ENCODE measurements at regions not wholly inside any gene's neighbourhood (a gene's known extent, or its start where the extent isn't known, plus 50 kb on each side); places are given as distances from the start of the nearest gene placed in this dataset.
"Not testable (repeated sequence)": the region's sequence is repeated elsewhere in the genome, so short reads cannot be mapped to it uniquely, and the experiment has no call there.

DNA sequence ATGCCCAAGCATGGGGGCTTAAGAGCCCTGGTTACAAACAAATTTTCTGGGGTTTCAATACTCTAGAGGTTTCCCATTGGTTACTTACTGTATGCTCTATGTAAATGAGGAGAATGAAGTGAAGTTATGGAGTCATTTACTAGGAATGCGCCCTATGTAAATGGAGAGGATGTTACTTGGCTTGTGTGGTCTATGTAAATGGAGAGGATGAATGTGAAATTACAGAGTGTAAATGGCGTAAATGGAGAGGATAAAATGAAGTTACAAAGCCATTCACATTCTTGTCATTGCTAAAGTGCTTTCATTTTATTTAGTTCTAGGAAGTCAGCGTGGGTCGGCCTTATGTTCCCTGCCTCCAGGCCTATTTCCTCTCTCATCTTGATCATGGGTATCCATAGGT is 810.5 kb upstream of the ADGRL3 start:
- no peak overlapping the region for H3K4me3 ChIP-seq
- no peak overlapping the region for H3K27ac ChIP-seq
- no peaks in the 10 kb centered on the region for H3K4me1 ChIP-seq (replicated peaks in 1 of 2)
- 11 to 96% (median 81%) methylated on average over 3 to 4 of the region's 4 CpGs; no CpG with 5 or more reads in 1 of the 10 experiments for WGBS, 10 experiments
- ATAC-seq (replicated peaks in 6 of 8): peak in 4 of 8 experiments; percentile 43 to 100 (median 86)
- in situ Hi-C loops (cut with MboI; ENCODE audit: low pct_unique_long_range_greater_than_20kb in 2 of 9, low sequenced_read_pairs in 9 of 9, unreplicated experiment in 9 of 9): no loop called here

- ATAC-seq (replicated peaks in 6 of 8): peak in 1 of 8 experiments; percentile 27
- 11 to 100% (median 87%) methylated on average over 1 to 4 of the region's 5 CpGs for WGBS, 10 experiments
- in situ Hi-C loops (cut with MboI; ENCODE audit: low pct_unique_long_range_greater_than_20kb in 2 of 9, low sequenced_read_pairs in 9 of 9, unreplicated experiment in 9 of 9): no loop called here
Measured at GRCh38 chr4:60396341-60397049, 803.6 kb upstream of the ADGRL3 start.

GRCh38 chr4:60400593-60400992 is 799.5 kb upstream of the ADGRL3 start:
- in situ Hi-C loops (cut with MboI; ENCODE audit: low pct_unique_long_range_greater_than_20kb in 2 of 9, low sequenced_read_pairs in 9 of 9, unreplicated experiment in 9 of 9): no loop called here
- Histone ChIP-seq H3K4me1 (replicated peaks in 1 of 2) (peaks cover 0 to 9% of the 10 kb centered on the region in 2 donors), H3K27ac (no peak overlapping the region), H3K4me3 (no peak overlapping the region)
- WGBS, 10 experiments: 0 to 94% (median 67%) methylated on average over 1 to 2 of the region's 2 CpGs; no CpG with 5 or more reads in 1 of the 10 experiments
- ATAC-seq (replicated peaks in 6 of 8): no peak

More at GRCh38 chr4:60396341-60397049, 803.6 kb upstream of the ADGRL3 start:
- no peak overlapping the region for H3K27ac ChIP-seq
- H3K4me1 ChIP-seq (replicated peaks in 1 of 2): no peaks in the 10 kb centered on the region
- no peak overlapping the region for H3K4me3 ChIP-seq

- ATAC-seq (replicated peaks in 6 of 8): peak in 5 of 8 experiments; percentile 44 to 94 (median 87)
- 0 to 17% (median 0%) methylated on average over 1 of the region's 1 CpG; no CpG with 5 or more reads in 4 of the 10 experiments for WGBS, 10 experiments
- H3K4me3 ChIP-seq: no peak overlapping the region
- peaks cover 0 to 15% of the 10 kb centered on the region in 2 donors for H3K4me1 ChIP-seq (replicated peaks in 1 of 2)
- in situ Hi-C loops (cut with MboI; ENCODE audit: low pct_unique_long_range_greater_than_20kb in 2 of 9, low sequenced_read_pairs in 9 of 9, unreplicated experiment in 9 of 9): no loop called here
- no peak overlapping the region for H3K27ac ChIP-seq
Measured at GRCh38 chr4:60404027-60404426, 796.1 kb upstream of the ADGRL3 start.

- WGBS, 10 experiments: 0 to 83% (median 38%) methylated on average over 1 to 3 of the region's 4 CpGs; no CpG with 5 or more reads in 4 of the 10 experiments
- peak in 1 of 8 experiments; percentile 27 for ATAC-seq (replicated peaks in 6 of 8)
Measured at GRCh38 chr4:60422439-60422838, 777.7 kb upstream of the ADGRL3 start.

GRCh38 chr4:60423573-60424184 is 776.4 kb upstream of the ADGRL3 start:
- H3K4me1 ChIP-seq (replicated peaks in 1 of 2); H3K27ac ChIP-seq; ATAC-seq (replicated peaks in 6 of 8); in situ Hi-C loops (cut with MboI; ENCODE audit: low pct_unique_long_range_greater_than_20kb in 2 of 9, low sequenced_read_pairs in 9 of 9, unreplicated experiment in 9 of 9); H3K4me3 ChIP-seq: not testable (repeated sequence)

More at GRCh38 chr4:60422439-60422838, 777.7 kb upstream of the ADGRL3 start:
- Histone ChIP-seq H3K27ac (no peak overlapping the region), H3K4me3 (no peak overlapping the region), H3K4me1 (replicated peaks in 1 of 2) (no peaks in the 10 kb centered on the region)
- in situ Hi-C loops (cut with MboI; ENCODE audit: low pct_unique_long_range_greater_than_20kb in 2 of 9, low sequenced_read_pairs in 9 of 9, unreplicated experiment in 9 of 9): no loop called here

DNA sequence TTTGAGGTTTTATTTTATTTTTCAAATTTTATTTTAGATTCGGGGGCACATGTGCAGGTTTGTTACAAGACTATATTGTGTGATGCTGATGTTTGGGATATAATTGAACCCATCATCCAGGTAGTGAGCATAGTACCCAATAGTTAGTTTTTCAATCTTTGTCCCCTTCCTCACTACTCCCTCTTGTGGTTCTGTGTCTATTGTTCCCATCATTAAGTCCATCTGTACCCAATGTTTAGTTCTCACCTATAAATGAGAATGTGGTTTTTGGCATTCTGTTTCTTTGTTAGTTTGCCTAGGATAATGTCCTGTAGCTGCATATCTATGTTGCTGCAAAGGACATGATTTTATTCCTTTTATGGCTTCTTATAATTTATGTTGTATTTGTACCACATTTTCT is 767.2 kb upstream of the ADGRL3 start:
- Histone ChIP-seq H3K27ac (no peak overlapping the region), H3K4me3 (no peak overlapping the region), H3K4me1 (replicated peaks in 1 of 2) (no peaks in the 10 kb centered on the region)
- ATAC-seq (replicated peaks in 6 of 8): no peak
- WGBS, 10 experiments: 0 to 100% (median 57%) methylated on average over 1 of the region's 1 CpG; no CpG with 5 or more reads in 1 of the 10 experiments
- in situ Hi-C loops (cut with MboI; ENCODE audit: low pct_unique_long_range_greater_than_20kb in 2 of 9, low sequenced_read_pairs in 9 of 9, unreplicated experiment in 9 of 9): no loop called here

DNA sequence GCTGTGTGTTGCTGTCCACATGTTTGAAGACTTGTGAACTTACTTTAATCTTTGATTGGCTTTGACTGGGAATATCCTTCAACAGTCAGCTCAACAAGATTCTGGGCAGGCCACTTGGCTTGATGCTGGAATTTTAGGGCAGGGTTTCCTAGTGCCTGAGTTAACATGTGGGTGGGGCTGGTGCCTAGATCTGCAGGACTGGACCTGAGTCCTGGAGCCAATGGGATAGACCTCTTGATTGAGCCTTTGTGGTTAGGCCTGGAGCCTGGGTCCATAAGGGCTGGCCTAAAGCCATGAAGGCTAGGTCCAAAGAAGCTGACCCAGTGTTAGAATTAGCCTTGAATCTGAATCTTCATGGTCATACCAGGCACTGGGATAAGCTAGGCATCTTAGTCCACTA is 757.1 kb upstream of the ADGRL3 start:
- no peak overlapping the region for H3K4me3 ChIP-seq
- H3K27ac ChIP-seq: no peak overlapping the region
- ATAC-seq (replicated peaks in 6 of 8): peak in 1 of 8 experiments; percentile 36
- in situ Hi-C loops (cut with MboI; ENCODE audit: low pct_unique_long_range_greater_than_20kb in 2 of 9, low sequenced_read_pairs in 9 of 9, unreplicated experiment in 9 of 9): no loop called here
- no peaks in the 10 kb centered on the region for H3K4me1 ChIP-seq (replicated peaks in 1 of 2)

DNA sequence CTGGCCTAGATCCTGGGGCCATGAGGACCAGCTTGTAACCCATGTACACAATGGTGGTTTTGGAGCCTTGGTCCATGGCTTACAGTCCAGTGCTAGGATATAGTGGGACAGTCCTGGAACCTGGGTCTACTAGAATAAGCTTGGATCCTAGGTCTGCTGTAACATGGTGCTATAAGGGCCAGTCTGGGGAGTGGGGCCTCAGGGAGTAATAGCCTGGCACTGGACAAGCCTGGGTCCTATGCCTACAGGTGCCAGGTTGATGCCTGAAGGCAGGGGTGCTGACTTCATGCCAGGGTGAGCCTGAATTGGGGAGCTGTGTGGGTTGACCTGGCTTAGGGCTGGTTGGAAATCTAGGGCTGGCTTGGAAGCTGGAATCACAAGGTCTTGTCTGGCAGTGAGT is 756.3 kb upstream of the ADGRL3 start:
- Histone ChIP-seq H3K27ac (no peak overlapping the region), H3K4me1 (replicated peaks in 1 of 2) (no peaks in the 10 kb centered on the region), H3K4me3 (no peak overlapping the region)
- ATAC-seq (replicated peaks in 6 of 8): no peak
- in situ Hi-C loops (cut with MboI; ENCODE audit: low pct_unique_long_range_greater_than_20kb in 2 of 9, low sequenced_read_pairs in 9 of 9, unreplicated experiment in 9 of 9): no loop called here

- no peak for ATAC-seq (replicated peaks in 6 of 8)
- H3K4me1 ChIP-seq (replicated peaks in 1 of 2): peaks cover 0 to 7% of the 10 kb centered on the region in 2 donors
- H3K27ac ChIP-seq: no peak overlapping the region
- WGBS, 10 experiments: 83 to 90% (median 88%) methylated on average over 1 of the region's 1 CpG; no CpG with 5 or more reads in 7 of the 10 experiments
- no peak overlapping the region for H3K4me3 ChIP-seq
- in situ Hi-C loops (cut with MboI; ENCODE audit: low pct_unique_long_range_greater_than_20kb in 2 of 9, low sequenced_read_pairs in 9 of 9, unreplicated experiment in 9 of 9): no loop called here
Measured at GRCh38 chr4:60450054-60450453, 750.1 kb upstream of the ADGRL3 start.

DNA sequence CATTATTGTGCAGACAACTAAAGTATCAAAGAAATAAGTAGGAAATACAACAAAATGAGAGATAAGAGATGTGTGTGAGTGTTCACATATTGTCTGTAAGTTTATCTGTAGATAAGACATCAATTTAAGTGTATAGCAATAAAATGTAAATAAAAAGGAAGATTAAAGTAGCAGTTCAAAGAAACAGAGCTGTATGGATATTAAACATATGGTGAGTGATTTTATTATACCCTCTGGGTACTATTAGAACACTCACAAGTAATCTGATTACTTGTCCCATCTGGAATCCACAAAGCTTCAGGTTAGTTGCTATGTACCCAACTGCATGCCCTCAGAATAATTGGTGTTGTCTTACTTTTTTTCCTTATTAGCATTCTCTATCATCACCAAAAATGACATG is 747.9 kb upstream of the ADGRL3 start:
- no peak overlapping the region for H3K27ac ChIP-seq
- peaks cover 0 to 7% of the 10 kb centered on the region in 2 donors for H3K4me1 ChIP-seq (replicated peaks in 1 of 2)
- no peak overlapping the region for H3K4me3 ChIP-seq
- in situ Hi-C loops (cut with MboI; ENCODE audit: low pct_unique_long_range_greater_than_20kb in 2 of 9, low sequenced_read_pairs in 9 of 9, unreplicated experiment in 9 of 9): no loop called here
- no peak for ATAC-seq (replicated peaks in 6 of 8)

DNA sequence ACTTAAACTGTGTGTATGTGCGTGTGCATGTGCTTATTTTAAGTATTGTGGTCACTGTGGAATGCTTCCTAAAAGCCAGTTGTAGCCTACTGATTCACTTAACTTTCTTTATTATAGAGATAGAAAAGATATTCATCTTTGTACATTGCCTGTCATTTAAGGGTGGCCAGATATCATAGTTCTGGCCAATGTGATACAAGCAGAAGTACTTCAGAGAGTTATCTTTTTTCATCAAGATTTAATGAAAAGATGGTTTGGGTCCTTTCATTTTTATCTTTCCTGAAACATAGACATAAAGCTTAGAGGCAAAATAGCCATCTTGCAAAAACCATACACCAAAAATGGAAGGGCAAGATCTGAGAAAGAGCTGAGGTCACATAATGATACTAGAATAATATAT is 744.7 kb upstream of the ADGRL3 start:
- Histone ChIP-seq H3K27ac (no peak overlapping the region), H3K4me1 (replicated peaks in 1 of 2) (peaks cover 0 to 7% of the 10 kb centered on the region in 2 donors), H3K4me3 (no peak overlapping the region)
- 0 to 100% (median 64%) methylated on average over 1 of the region's 1 CpG; no CpG with 5 or more reads in 5 of the 10 experiments for WGBS, 10 experiments
- in situ Hi-C loops (cut with MboI; ENCODE audit: low pct_unique_long_range_greater_than_20kb in 2 of 9, low sequenced_read_pairs in 9 of 9, unreplicated experiment in 9 of 9): no loop called here
- no peak for ATAC-seq (replicated peaks in 6 of 8)

- no peak overlapping the region for H3K4me3 ChIP-seq
- ATAC-seq (replicated peaks in 6 of 8): no peak
- in situ Hi-C loops (cut with MboI; ENCODE audit: low pct_unique_long_range_greater_than_20kb in 2 of 9, low sequenced_read_pairs in 9 of 9, unreplicated experiment in 9 of 9): no loop called here
- WGBS, 10 experiments: 67 to 88% methylated on average over 1 of the region's 1 CpG; no CpG with 5 or more reads in 8 of the 10 experiments
- no peak overlapping the region for H3K27ac ChIP-seq
- H3K4me1 ChIP-seq (replicated peaks in 1 of 2): no peaks in the 10 kb centered on the region
Measured at GRCh38 chr4:60461551-60461950, 738.6 kb upstream of the ADGRL3 start.
